Testis (tissue), 2 donors: ENCODE measurements at regions not wholly inside any gene's neighbourhood (a gene's known extent, or its start where the extent isn't known, plus 50 kb on each side); places are given as distances from the start of the nearest gene placed in this dataset.

Source experiments
- DNase-seq: peaks from one replicate; pipeline ENCODE4 v3.0.0-alpha.2; 2019
- H3K27ac ChIP-seq, 2 donors: fragments of 200-600 bp; sonication (generic); one replicate each; pipeline ENCODE4 v1.5.1; 2019
- H3K27me3 ChIP-seq: fragments of 200-600 bp; sonication (generic); one replicate; pipeline ENCODE4 v1.5.1; 2019
- H3K36me3 ChIP-seq: fragments of 200-600 bp; sonication (generic); one replicate; pipeline ENCODE4 v1.5.1; 2017; ENCODE audit warnings: low read depth; ENCODE audit errors: missing control alignments
- H3K4me1 ChIP-seq: fragments of 200-600 bp; sonication (generic); one replicate; pipeline ENCODE4 v1.5.1; 2019
- H3K4me3 ChIP-seq, 2 donors: fragments of 200-600 bp; sonication (generic); one replicate each; pipeline ENCODE4 v1.5.1; 2017 to 2019
- H3K9me3 ChIP-seq: fragments of 200-600 bp; sonication (generic); one replicate; pipeline ENCODE4 v1.5.1; 2017
- CTCF ChIP-seq, 3 experiments: fragments of 450-650 bp in 2 of 3; fragments of 200-600 bp in 1 of 3; sonication (generic) in 1 of 3; IDR thresholded peaks; one replicate each; pipeline ENCODE4 v1.5.1; 2016 to 2019; ENCODE audit warnings: antibody characterized with exemption in 3 of 3, mild to moderate bottlenecking in 2 of 3, moderate library complexity in 1 of 3
- POLR2A ChIP-seq: fragments of 450-650 bp; IDR thresholded peaks from one replicate; pipeline ENCODE4 v1.6.1; 2017; ENCODE audit warnings: antibody characterized with exemption, mild to moderate bottlenecking, moderate library complexity
- WGBS, 2 donors: methylation state at CpG; one replicate each; pipeline ENCODE4 v1.1.5; 2018; 5-methylcytosine and 5-hydroxymethylcytosine counted together
- intact Hi-C: fragments of 100-400 bp; cut with DNase I; formaldehyde crosslinking; loops from one replicate; pipeline ENCODE4 v1.15.1; 2023; ENCODE audit warnings: low total_unique reads

GRCh38 chr2:195545811-195546210, 111.2 kb upstream of the SLC39A10 start:
- no peak overlapping the region for H3K4me3 ChIP-seq
- DNase-seq: no peak
- H3K36me3 ChIP-seq: no peaks in the 10 kb centered on the region
- intact Hi-C loops: no loop called here
- no peaks in the 10 kb centered on the region for H3K27me3 ChIP-seq
- no peak for TF ChIP-seq CTCF (IDR thresholded peaks at IDR 0.05)
- no peak for TF ChIP-seq POLR2A
- 48 to 56% methylated on average over 3 of the region's 3 CpGs for WGBS, 2 donors
- H3K4me1 ChIP-seq: no peaks in the 10 kb centered on the region
- no peaks in the 10 kb centered on the region for H3K9me3 ChIP-seq
- H3K27ac ChIP-seq: no peak overlapping the region

- no peak overlapping the region for H3K27ac ChIP-seq
- H3K4me1 ChIP-seq: no peaks in the 10 kb centered on the region
- no peak overlapping the region for H3K4me3 ChIP-seq
- no peaks in the 10 kb centered on the region for H3K27me3 ChIP-seq
- H3K36me3 ChIP-seq: no peaks in the 10 kb centered on the region
- 80 to 84% methylated on average over 11 of the region's 11 CpGs for WGBS, 2 donors
- intact Hi-C loops: no loop called here
- no peak for DNase-seq
- TF ChIP-seq POLR2A: no peak
- TF ChIP-seq CTCF (IDR thresholded peaks at IDR 0.05): no peak
- no peaks in the 10 kb centered on the region for H3K9me3 ChIP-seq
Observed at GRCh38 chr2:195543902-195544894, 112.8 kb upstream of the SLC39A10 start.

- no peak for TF ChIP-seq CTCF (IDR thresholded peaks at IDR 0.05)
- TF ChIP-seq POLR2A: no peak
- Histone ChIP-seq H3K27ac (no peak overlapping the region), H3K9me3 (no peaks in the 10 kb centered on the region), H3K27me3 (no peaks in the 10 kb centered on the region), H3K4me1 (no peaks in the 10 kb centered on the region), H3K36me3 (no peaks in the 10 kb centered on the region), H3K4me3 (no peak overlapping the region)
- WGBS, 2 donors: 97 to 98% methylated on average over 2 of the region's 2 CpGs
- intact Hi-C loops: no loop called here
- no peak for DNase-seq
Observed at GRCh38 chr2:195543063-195543462, 114.0 kb upstream of the SLC39A10 start.

DNA sequence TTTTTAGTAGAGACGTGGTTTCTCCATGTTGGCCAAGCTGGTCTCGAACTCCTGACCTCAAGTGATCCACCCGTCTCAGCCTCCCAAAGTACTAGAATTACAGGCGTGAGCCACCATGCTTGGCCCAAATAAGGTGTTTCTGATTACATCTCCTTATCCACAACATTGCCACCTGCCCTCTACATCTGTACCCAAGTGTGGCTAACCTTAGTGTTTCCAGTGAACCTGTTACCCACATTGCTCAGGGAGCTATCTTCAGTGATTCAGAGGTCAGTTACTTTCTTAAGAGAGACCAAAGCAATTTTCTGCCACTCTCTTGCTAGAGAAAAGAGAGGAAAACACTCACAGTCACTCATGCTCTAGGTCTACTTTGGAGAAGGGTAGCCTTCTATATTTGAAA, 115.0 kb upstream of the SLC39A10 start:
- no peaks in the 10 kb centered on the region for H3K9me3 ChIP-seq
- TF ChIP-seq CTCF (IDR thresholded peaks at IDR 0.05): no peak
- no peak for TF ChIP-seq POLR2A
- H3K27me3 ChIP-seq: no peaks in the 10 kb centered on the region
- H3K27ac ChIP-seq: no peak overlapping the region
- no peaks in the 10 kb centered on the region for H3K4me1 ChIP-seq
- 74 to 75% methylated on average over 4 of the region's 4 CpGs for whole genome bisulfite sequencing, 2 donors
- no peaks in the 10 kb centered on the region for H3K36me3 ChIP-seq
- no peak overlapping the region for H3K4me3 ChIP-seq
- no peak for DNase-seq
- intact Hi-C loops: no loop called here

DNA sequence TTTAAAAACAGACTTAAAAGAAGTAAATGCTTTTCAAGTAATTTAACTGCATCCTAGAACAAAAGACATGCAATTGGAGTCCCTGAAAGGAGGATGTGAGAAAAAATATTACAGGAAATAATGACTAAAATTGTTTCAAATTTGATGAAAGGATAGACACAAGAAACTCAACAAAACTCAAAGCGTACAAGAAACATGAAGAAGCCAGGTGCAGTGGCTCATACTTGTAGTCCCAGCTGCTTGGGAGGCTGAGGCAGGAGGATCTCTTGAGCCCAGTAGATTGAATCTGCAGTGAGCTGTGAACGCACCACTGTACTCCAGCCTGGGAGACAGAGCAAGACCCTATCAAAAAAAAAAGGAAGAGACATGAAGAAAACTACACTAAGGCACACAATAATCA, 118.1 kb upstream of the SLC39A10 start:
- intact Hi-C loops: no loop called here
- WGBS, 2 donors: 91 to 94% methylated on average over 2 of the region's 2 CpGs
- TF ChIP-seq CTCF (IDR thresholded peaks at IDR 0.05): no peak
- no peak for TF ChIP-seq POLR2A

More for the DNA sequence above, 118.1 kb upstream of the SLC39A10 start:
- DNase-seq: no peak
- Histone ChIP-seq H3K9me3 (no peaks in the 10 kb centered on the region), H3K4me1 (peaks cover 6% of the 10 kb centered on the region), H3K36me3 (no peaks in the 10 kb centered on the region), H3K4me3 (no peak overlapping the region), H3K27me3 (no peaks in the 10 kb centered on the region), H3K27ac (no peak overlapping the region)
